GM13977 (cell line): ENCODE measurements at regions not wholly inside any gene's neighbourhood (a gene's known extent, or its start where the extent isn't known, plus 50 kb on each side); places are given as distances from the start of the nearest gene placed in this dataset.
"Not testable (repeated sequence)": the region's sequence is repeated elsewhere in the genome, so short reads cannot be mapped to it uniquely, and the experiment has no call there.

ENCODE experiments used
- DNase-seq: peaks from one replicate; pipeline ENCODE4 v3.0.0; 2012; ENCODE audit warnings: low spot score
- CTCF ChIP-seq: IDR thresholded peaks from 2 replicates; pipeline ENCODE4 v1.5.1; 2012; ENCODE audit warnings: mild to moderate bottlenecking, control low read depth; ENCODE audit not compliant: insufficient read depth; ENCODE audit errors: extremely low read depth, missing control alignments
- in situ Hi-C: fragments of 300-500 bp; cut with MboI; formaldehyde crosslinking; loops from one replicate; pipeline ENCODE4 v1.12.0; 2022; ENCODE audit warnings: low sequenced_read_pairs, low pct_unique_long_range_greater_than_20kb, mixed read lengths, inconsistent platforms; ENCODE audit not compliant: unreplicated experiment

- no peak for DNase-seq
- TF ChIP-seq CTCF = no peak
- in situ Hi-C loops = no loop called here
Measured at GRCh38 chr5:110268985-110269384, 457.5 kb downstream of the TMEM232 start.

- no peak for TF ChIP-seq CTCF
- in situ Hi-C loops = no loop called here
Measured at GRCh38 chr5:110269478-110270142, 456.9 kb downstream of the TMEM232 start.

DNA sequence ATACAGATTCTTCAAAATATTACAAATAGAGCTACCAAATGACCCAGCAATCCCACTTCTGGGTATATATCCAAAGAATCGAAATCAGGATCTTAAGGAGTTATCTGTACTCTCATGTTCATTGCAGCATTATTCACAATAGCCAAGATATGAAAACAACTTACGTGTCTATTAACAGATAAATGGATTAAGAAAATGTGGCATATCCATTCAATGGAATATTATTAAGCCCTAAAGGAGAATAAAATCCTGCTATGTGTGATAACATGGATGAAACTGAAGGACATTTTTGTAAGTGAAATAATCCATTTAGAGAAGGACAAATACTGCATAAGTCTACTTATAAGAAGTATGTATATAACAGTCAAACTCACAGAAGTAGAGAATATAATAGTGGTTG, 450.6 kb downstream of the TMEM232 start:
- TF ChIP-seq CTCF = no peak
- in situ Hi-C loops = no loop called here
- no peak for DNase-seq

More at GRCh38 chr5:110269478-110270142, 456.9 kb downstream of the TMEM232 start:
- no peak for DNase-seq

DNA sequence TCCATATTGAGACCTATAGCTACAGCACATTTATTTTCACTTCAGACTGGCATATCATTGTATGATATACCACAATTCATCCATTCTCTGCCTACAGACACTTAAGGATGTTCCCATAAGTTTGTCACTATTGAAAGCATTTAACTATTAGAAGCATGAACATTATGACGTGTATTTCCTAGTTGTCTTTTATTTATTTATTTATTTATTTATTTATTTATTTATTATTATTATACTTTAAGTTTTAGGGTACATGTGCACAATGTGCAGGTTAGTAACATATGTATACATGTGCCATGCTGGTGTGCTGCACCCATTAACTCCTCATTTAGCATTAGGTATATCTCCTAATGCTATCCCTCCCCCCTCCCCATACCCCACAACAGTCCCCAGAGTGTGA, 448.0 kb downstream of the TMEM232 start:
- DNase-seq, in situ Hi-C loops: not testable (repeated sequence)

GRCh38 chr5:110284121-110284520, 442.4 kb downstream of the TMEM232 start:
- DNase-seq, in situ Hi-C loops: not testable (repeated sequence)

DNA sequence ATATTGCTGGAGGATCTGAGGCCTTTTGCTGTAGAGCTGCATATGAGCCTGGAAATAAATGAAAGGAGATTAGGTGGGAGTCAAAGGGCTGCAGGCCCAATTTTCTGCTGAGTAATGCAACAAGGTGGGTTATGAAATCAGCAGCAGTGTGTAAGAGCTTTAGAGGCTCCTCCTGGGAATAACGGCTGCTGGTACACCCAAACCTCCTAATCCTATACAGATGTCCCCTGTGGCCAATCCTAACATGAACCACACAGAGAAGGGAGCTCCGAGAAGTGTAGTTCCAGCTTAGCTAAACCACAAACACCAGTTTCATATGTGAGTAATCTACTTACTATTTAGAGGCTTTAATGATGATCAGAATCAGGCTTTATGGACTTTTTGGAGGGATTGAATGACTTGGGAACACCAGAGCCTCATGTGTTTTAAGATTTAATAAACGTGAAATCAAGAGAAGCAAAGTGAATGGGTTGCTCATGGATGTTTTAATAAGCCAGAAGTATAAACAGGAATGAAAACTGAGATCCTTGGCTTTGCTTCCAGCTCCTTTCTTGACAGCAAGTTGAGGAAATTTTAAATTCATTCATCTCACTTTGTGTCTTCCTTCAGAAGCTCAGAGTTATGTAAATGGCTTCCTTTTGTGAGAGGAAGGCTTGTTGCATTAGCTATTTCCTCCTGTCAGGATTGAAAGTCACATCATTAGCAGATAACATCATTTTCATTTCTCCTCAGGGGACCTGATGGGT, 437.5 kb downstream of the TMEM232 start:
- no peak for TF ChIP-seq CTCF
- in situ Hi-C loops = no loop called here
- DNase-seq = no peak

- TF ChIP-seq CTCF = no peak
- in situ Hi-C loops = no loop called here
- no peak for DNase-seq
Measured at GRCh38 chr5:110289512-110289810, 437.0 kb downstream of the TMEM232 start.

- no peak for TF ChIP-seq CTCF
- in situ Hi-C loops = no loop called here
- DNase-seq = no peak
Measured at GRCh38 chr5:110290542-110290941, 435.9 kb downstream of the TMEM232 start.
